Uterus (tissue), 2 donors: ENCODE measurements at regions not wholly inside any gene's neighbourhood (a gene's known extent, or its start where the extent isn't known, plus 50 kb on each side); places are given as distances from the start of the nearest gene placed in this dataset.

Experiments
- CTCF ChIP-seq, 4 experiments: fragments of 200-600 bp in 2 of 4; fragments of 450-650 bp in 2 of 4; sonication (generic) in 2 of 4; IDR thresholded peaks; one replicate each; pipeline ENCODE4 v1.5.1; 2016 to 2019; ENCODE audit warnings: antibody characterized with exemption in 4 of 4, mild to moderate bottlenecking in 2 of 4, moderate library complexity in 1 of 4
- POLR2A ChIP-seq, 2 donors: fragments of 450-650 bp; IDR thresholded peaks; one replicate each; pipeline ENCODE4 v1.6.1; 2016; ENCODE audit warnings: antibody characterized with exemption in 2 of 2, mild to moderate bottlenecking in 1 of 2, moderate library complexity in 1 of 2

- TF ChIP-seq CTCF (IDR thresholded peaks at IDR 0.05) (no peak), POLR2A (IDR thresholded peaks at IDR 0.05) (no peak)
Measured at GRCh38 chr6:163985710-163986109, 571.2 kb downstream of the QKI start.
